HG02981 (cell line): ENCODE measurements at regions not wholly inside any gene's neighbourhood (a gene's known extent, or its start where the extent isn't known, plus 50 kb on each side); places are given as distances from the start of the nearest gene placed in this dataset.

Source experiments
- ATAC-seq: cut with Tn5 transposase; IDR thresholded peaks from one replicate; pipeline ENCODE4 v1.9.1; 2021; ENCODE audit warnings: mild to moderate bottlenecking, moderate library complexity; ENCODE audit not compliant: unreplicated experiment

- no peak for ATAC-seq
These were observed 97.3 kb upstream of the ROPN1 start for GRCh38 chr3:124089214-124089613.

GRCh38 chr3:124091716-124092115, 99.8 kb upstream of the ROPN1 start:
- ATAC-seq = no peak

- ATAC-seq = no peak
These were observed 100.9 kb upstream of the ROPN1 start for GRCh38 chr3:124092811-124093210.

GRCh38 chr3:124094496-124094895, 102.6 kb upstream of the ROPN1 start:
- ATAC-seq = no peak

GRCh38 chr3:124097362-124098131, 105.6 kb upstream of the ROPN1 start:
- no peak for ATAC-seq

- ATAC-seq = no peak
These were observed 109.7 kb upstream of the ROPN1 start for GRCh38 chr3:124101643-124102042.

GRCh38 chr3:124107104-124107890, 115.4 kb upstream of the ROPN1 start:
- ATAC-seq = no peak

- ATAC-seq = no peak
These were observed 116.5 kb upstream of the ROPN1 start for GRCh38 chr3:124108446-124108845.

- no peak for ATAC-seq
These were observed 121.6 kb upstream of the ROPN1 start for GRCh38 chr3:124113485-124113884.

GRCh38 chr3:124115279-124115678, 123.4 kb upstream of the ROPN1 start:
- no peak for ATAC-seq

- no peak for ATAC-seq
These were observed 124.0 kb upstream of the ROPN1 start for GRCh38 chr3:124115956-124116355.

GRCh38 chr3:124116906-124117305, 125.0 kb upstream of the ROPN1 start:
- ATAC-seq = no peak

- ATAC-seq = no peak
These were observed 125.6 kb upstream of the ROPN1 start for GRCh38 chr3:124117486-124117885.

- ATAC-seq = no peak
These were observed 126.5 kb upstream of the ROPN1 start for GRCh38 chr3:124118397-124118796.

GRCh38 chr3:124119056-124119716, 127.3 kb upstream of the ROPN1 start:
- ATAC-seq = no peak

- no peak for ATAC-seq
These were observed 129.7 kb upstream of the ROPN1 start for GRCh38 chr3:124121379-124122312.

- ATAC-seq = no peak
These were observed 133.4 kb upstream of the ROPN1 start for GRCh38 chr3:124125315-124125714.

GRCh38 chr3:124126436-124127023, 134.6 kb upstream of the ROPN1 start:
- no peak for ATAC-seq

- no peak for ATAC-seq
These were observed 139.2 kb upstream of the ROPN1 start for GRCh38 chr3:124131158-124131557.

GRCh38 chr3:124131580-124131979, 139.7 kb upstream of the ROPN1 start:
- no peak for ATAC-seq
